ENCODE measurements at regions not wholly inside any gene's neighbourhood (a gene's known extent, or its start where the extent isn't known, plus 50 kb on each side); places are given as distances from the start of the nearest gene placed in this dataset.

DNA sequence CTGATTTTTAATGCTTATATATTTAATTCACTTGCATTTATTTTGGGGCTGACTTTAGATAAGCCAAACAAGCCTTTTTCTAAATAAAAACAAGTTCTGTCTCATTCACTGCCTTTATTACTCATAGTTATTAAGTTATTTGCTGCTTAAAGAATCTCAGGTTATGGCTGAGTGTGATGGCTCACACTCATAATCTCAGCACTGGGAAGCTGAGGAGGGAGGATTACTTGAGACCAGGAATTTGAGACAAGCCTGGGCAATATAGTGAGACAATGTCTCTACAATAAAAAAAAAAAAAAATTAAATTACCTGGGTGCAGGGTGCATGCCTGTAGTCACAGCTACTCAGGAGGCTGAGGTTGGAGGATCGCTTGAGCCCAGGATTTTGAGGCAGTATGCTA, 85.0 kb upstream of the MAN2A1 start:
- TF ChIP-seq, protein P1, sequence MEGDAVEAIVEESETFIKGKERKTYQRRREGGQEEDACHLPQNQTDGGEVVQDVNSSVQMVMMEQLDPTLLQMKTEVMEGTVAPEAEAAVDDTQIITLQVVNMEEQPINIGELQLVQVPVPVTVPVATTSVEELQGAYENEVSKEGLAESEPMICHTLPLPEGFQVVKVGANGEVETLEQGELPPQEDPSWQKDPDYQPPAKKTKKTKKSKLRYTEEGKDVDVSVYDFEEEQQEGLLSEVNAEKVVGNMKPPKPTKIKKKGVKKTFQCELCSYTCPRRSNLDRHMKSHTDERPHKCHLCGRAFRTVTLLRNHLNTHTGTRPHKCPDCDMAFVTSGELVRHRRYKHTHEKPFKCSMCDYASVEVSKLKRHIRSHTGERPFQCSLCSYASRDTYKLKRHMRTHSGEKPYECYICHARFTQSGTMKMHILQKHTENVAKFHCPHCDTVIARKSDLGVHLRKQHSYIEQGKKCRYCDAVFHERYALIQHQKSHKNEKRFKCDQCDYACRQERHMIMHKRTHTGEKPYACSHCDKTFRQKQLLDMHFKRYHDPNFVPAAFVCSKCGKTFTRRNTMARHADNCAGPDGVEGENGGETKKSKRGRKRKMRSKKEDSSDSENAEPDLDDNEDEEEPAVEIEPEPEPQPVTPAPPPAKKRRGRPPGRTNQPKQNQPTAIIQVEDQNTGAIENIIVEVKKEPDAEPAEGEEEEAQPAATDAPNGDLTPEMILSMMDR (conservative IDR thresholded peaks at IDR 0.05; ENCODE audit: low read depth) = no peak
- H3K27ac ChIP-seq = no peak overlapping the region
- DNase-seq (ENCODE audit: low spot score) = no peak
- ChIA-PET POLR2A (ENCODE audit: low non-redundant PET) (no interaction called here), CTCF (no interaction called here)

DNA sequence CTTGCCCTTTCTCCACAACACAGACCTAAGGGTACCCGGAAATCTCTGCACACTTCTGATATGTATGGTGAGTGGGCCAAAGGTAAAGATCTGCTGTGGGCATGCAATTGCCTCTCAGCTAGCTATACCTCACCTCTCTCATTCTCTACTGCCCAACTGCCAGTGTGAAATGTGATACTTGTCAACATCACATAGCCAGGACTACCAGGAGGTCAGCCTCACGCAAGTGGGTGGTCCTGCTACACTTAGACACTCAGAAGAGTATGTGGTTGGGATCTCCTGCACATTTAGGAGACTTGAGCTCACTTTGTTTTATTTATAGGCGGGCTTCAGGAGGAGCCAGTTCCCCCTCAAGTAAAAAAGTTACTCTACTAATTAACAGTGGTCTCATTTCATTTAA, 88.0 kb upstream of the MAN2A1 start:
- ChIA-PET POLR2A (ENCODE audit: low non-redundant PET) (no interaction called here), CTCF (no interaction called here)
- no peak for DNase-seq (ENCODE audit: low spot score)
- TF ChIP-seq, protein P1 (conservative IDR thresholded peaks at IDR 0.05; ENCODE audit: low read depth) = no peak
- H3K27ac ChIP-seq = no peak overlapping the region

DNA sequence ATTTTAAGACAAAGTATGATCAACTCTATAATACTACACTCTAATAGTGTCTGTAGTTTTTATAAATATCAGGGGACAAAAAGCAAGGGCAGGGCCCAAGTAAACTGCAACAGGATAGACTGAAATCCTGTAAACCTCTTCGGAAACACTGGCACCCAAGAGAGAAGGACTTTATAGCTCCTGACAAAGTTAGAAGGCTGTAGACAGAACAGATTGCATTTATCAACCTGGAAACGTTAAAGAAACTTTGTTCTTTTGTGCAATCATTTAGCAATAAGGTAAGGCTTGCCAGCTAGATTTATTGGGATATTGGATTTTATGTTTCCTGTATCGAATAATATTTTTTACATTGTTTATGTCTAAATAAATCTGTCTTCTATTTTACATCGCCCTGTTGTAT, 91.8 kb upstream of the MAN2A1 start:
- CTCF ChIA-PET = interaction anchor here (0.5 to 0.9 kb wide), 2 partner anchors 41 to 302 kb away, joined by 4 to 7 read pairs; no protein-coding TSS in a partner anchor
- POLR2A ChIA-PET (ENCODE audit: low non-redundant PET) = no interaction called here
- no peak overlapping the region for H3K27ac ChIP-seq
- DNase-seq (ENCODE audit: low spot score) = no peak
- TF ChIP-seq, protein P1 (conservative IDR thresholded peaks at IDR 0.05; ENCODE audit: low read depth) = no peak

DNA sequence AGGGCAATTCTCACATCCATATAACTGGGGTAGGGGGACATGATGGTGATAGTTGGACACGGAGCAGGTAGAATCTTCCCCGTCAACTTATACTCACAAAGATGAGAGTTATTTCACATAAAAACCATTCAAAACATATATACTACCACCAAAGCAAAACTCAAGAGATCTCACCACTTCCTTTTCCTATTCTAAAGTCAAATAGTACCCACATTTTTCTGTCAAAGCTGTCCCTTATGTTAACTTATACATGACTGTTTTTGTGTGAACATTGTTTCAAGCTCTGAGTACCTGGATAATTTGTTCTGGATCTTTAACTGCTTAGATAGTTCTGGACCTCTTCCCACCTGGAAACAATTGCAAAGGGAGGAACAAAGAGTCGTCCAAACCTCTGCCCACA, 95.5 kb upstream of the MAN2A1 start:
- DNase-seq (ENCODE audit: low spot score) = no peak
- CTCF ChIA-PET = no interaction called here
- no peak overlapping the region for H3K27ac ChIP-seq
- TF ChIP-seq, protein P1 (conservative IDR thresholded peaks at IDR 0.05; ENCODE audit: low read depth) = no peak
- POLR2A ChIA-PET (ENCODE audit: low non-redundant PET) = no interaction called here

DNA sequence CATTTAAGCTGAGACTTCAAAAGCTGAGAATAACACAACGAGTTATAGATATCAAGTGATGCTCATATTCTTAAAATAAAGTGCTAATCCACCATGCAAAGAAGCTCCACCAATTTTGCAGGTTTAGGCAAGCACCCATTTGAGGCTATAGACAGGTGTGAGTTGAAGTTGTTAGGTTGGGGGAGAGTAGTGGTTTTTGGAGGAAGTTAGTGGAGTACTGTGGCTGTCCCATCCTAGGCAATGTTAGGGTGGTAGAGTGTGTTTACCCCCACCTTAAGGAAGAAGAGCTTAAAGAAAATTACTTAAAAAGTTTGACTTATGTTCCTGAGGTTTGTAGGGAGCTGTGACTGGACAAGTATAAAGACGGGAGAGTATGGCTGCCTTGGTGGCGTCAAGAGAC, 98.9 kb upstream of the MAN2A1 start:
- TF ChIP-seq, protein P1 (conservative IDR thresholded peaks at IDR 0.05; ENCODE audit: low read depth) = no peak

DNA sequence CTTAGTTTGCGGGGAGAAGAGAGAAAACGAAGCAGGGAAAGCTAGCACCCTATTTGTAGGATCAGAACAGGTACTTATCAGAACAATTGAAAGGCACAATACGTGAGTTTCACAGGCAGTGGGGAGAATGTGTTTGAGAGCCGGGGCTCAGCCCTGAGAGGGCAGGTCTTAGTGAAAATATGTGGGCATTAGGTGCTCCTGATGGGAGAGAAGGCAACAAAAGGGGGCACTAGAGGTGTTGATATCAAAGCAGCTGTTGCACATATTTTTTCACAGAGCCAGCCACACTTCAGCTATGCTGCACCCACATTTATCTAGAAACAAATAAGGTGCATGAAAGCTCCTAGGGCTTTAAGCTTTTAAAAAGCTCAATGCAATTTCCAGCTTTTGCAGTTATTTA, 99.7 kb upstream of the MAN2A1 start:
- TF ChIP-seq, protein P1 (conservative IDR thresholded peaks at IDR 0.05; ENCODE audit: low read depth) = no peak
- no peak for DNase-seq (ENCODE audit: low spot score)
- ChIA-PET POLR2A (ENCODE audit: low non-redundant PET) (no interaction called here), CTCF (no interaction called here)
- no peak overlapping the region for H3K27ac ChIP-seq

More for the DNA sequence above, 98.9 kb upstream of the MAN2A1 start:
- CTCF ChIA-PET = no interaction called here
- DNase-seq (ENCODE audit: low spot score) = no peak
- no peak overlapping the region for H3K27ac ChIP-seq
- POLR2A ChIA-PET (ENCODE audit: low non-redundant PET) = no interaction called here

DNA sequence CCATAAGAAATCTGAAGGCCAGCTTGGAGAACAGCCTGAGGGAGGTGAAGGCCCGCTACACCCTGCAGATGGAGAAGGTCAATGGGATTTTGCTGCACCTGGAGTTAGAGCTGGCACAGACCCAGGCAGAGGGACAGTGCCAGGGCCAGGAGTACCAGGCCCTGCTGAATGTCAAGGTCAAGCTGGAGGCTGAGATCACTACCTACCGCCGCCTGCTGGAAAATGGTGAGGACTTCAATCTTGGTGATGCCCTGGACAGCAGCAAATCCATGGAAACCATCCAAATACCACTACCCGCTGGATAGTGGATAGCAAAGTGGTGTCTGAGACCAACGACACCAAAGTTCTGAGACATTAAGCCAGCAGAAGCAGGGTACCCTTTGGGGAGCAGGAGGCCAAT, 100.5 kb upstream of the MAN2A1 start:
- no peak overlapping the region for H3K27ac ChIP-seq
- CTCF ChIA-PET = interaction anchor here (0.6 to 1.0 kb wide), 2 partner anchors 31 to 400 kb away, joined by 3 read pairs; no protein-coding TSS in a partner anchor
- DNase-seq (ENCODE audit: low spot score) = no peak
- POLR2A ChIA-PET (ENCODE audit: low non-redundant PET) = no interaction called here
- TF ChIP-seq, protein P1 (conservative IDR thresholded peaks at IDR 0.05; ENCODE audit: low read depth) = no peak

All from RWPE1 (cell line).